HL-60 (cell line): ENCODE measurements at regions not wholly inside any gene's neighbourhood (a gene's known extent, or its start where the extent isn't known, plus 50 kb on each side); places are given as distances from the start of the nearest gene placed in this dataset.

Experiments
- DNase-seq, 2 experiments: peaks; one replicate each; pipeline ENCODE4 v3.0.0-alpha.2; 2010 to 2020; ENCODE audit warnings: low read depth in 1 of 2, low spot score in 1 of 2
- H3K27ac ChIP-seq: fragments of 250-450 bp; sonication (Bioruptor Pico); replicated peaks from 2 replicates; pipeline ENCODE4 v1.5.1; 2020; ENCODE audit warnings: mild to moderate bottlenecking, moderate library complexity
- H3K27me3 ChIP-seq: fragments of 250-450 bp; sonication (Bioruptor Pico); 2 replicates; pipeline ENCODE4 v1.5.1; 2021; ENCODE audit warnings: mild to moderate bottlenecking, moderate library complexity; ENCODE audit not compliant: insufficient read depth, poor library complexity, severe bottlenecking
- H3K4me3 ChIP-seq: replicated peaks from 2 replicates; pipeline ENCODE4 v1.5.1; 2011; ENCODE audit warnings: mild to moderate bottlenecking, control low read depth, low read length; ENCODE audit not compliant: insufficient read depth
- CTCF ChIP-seq: IDR thresholded peaks from one replicate; pipeline ENCODE4 v1.5.1; 2011; ENCODE audit warnings: low read length, control low read depth, inconsistent platforms; ENCODE audit not compliant: insufficient read depth
- GABPA ChIP-seq: IDR thresholded peaks from 2 replicates; pipeline ENCODE4 v1.6.1; 2012; ENCODE audit warnings: low read depth
- POLR2AphosphoS5 ChIP-seq: IDR thresholded peaks from 2 replicates; pipeline ENCODE4 v1.6.1; 2012; ENCODE audit warnings: low read depth
- REST ChIP-seq: IDR thresholded peaks from 2 replicates; pipeline ENCODE4 v1.6.1; 2012; ENCODE audit warnings: low read depth; ENCODE audit not compliant: insufficient replicate concordance
- SPI1 ChIP-seq: IDR thresholded peaks from 2 replicates; pipeline ENCODE4 v1.6.1; 2012; ENCODE audit warnings: low read depth, mild to moderate bottlenecking, borderline replicate concordance

GRCh38 chr10:88117869-88118632 lies 254.6 kb downstream of the PTEN start:
- peak in 1 of 2 experiments; percentile 28 for DNase-seq
- TF ChIP-seq GABPA = no peak
- peak; percentile 75 for TF ChIP-seq SPI1
- TF ChIP-seq CTCF = no peak
- TF ChIP-seq POLR2AphosphoS5 = no peak
- no peak for TF ChIP-seq REST
- Histone ChIP-seq H3K27ac (no peak overlapping the region), H3K4me3 (no peak overlapping the region), H3K27me3 (no peaks in the 10 kb centered on the region)

GRCh38 chr10:88118729-88119128 lies 255.3 kb downstream of the PTEN start:
- no peaks in the 10 kb centered on the region for H3K27me3 ChIP-seq
- no peak overlapping the region for H3K27ac ChIP-seq

More at GRCh38 chr10:88118729-88119128, 255.3 kb downstream of the PTEN start:
- no peak for TF ChIP-seq GABPA
- no peak for TF ChIP-seq POLR2AphosphoS5
- no peak for TF ChIP-seq REST
- no peak for TF ChIP-seq SPI1
- TF ChIP-seq CTCF = no peak
- no peak for DNase-seq
- no peak overlapping the region for H3K4me3 ChIP-seq
